ENCODE measurements at regions not wholly inside any gene's neighbourhood (a gene's known extent, or its start where the extent isn't known, plus 50 kb on each side); places are given as distances from the start of the nearest gene placed in this dataset.
"Not testable (repeated sequence)": the region's sequence is repeated elsewhere in the genome, so short reads cannot be mapped to it uniquely, and the experiment has no call there.

DNA sequence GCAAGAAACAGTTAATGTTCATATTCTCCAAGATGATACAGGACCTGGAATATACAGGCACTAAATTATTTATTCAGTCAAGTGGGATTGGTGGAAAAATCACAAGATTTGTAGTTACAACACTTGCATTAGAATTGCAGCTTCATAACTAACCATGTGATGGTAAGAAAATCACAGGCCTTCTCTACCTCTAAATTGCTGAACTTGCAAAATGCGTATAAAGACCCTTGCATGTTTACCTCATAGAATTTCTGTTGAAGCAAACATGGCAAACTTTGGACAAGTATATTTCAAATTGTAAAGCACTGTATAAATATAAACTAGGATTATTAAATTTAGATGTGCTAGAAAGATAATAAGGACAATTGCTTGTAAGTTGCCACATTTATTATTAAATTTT lies 215.1 kb downstream of the TMA16 start:
- Mint-ChIP-seq H3K9me3 (no peaks in the 10 kb centered on the region), H3K27me3 (ENCODE audit: low read depth in 3 of 3) (peaks cover 0 to 2% (median 2%) of the 10 kb centered on the region in 3 donors), H3K4me3 (no peak overlapping the region), H3K4me1 (no peaks in the 10 kb centered on the region), H3K27ac (no peak overlapping the region), H3K36me3 (no peaks in the 10 kb centered on the region)
- H3K36me3 ChIP-seq (replicated peaks in 1 of 2; ENCODE audit: control insufficient read depth in 1 of 2, insufficient read depth in 2 of 2, low read length in 2 of 2) = no peaks in the 10 kb centered on the region
- intact Hi-C loops (cut with micrococcal nuclease) = no loop called here
- H3K4me1 ChIP-seq (ENCODE audit: control insufficient read depth in 1 of 2, insufficient read depth in 2 of 2, low read length in 2 of 2) = no peaks in the 10 kb centered on the region
- TF ChIP-seq CTCF (IDR thresholded peaks at IDR 0.05) = no peak
- no peak for DNase-seq
- H4K20me1 ChIP-seq (ENCODE audit: insufficient read depth, low read length) = no peaks in the 10 kb centered on the region
- no peak overlapping the region for H3K4me3 ChIP-seq (replicated peaks in 1 of 3; ENCODE audit: low read depth in 2 of 3, low read length in 3 of 3)
- no peaks in the 10 kb centered on the region for H3K9me3 ChIP-seq (replicated peaks in 1 of 2; ENCODE audit: control insufficient read depth in 1 of 2, insufficient read depth in 1 of 2, low read length in 2 of 2)
- H3K4me2 ChIP-seq (replicated peaks; ENCODE audit: extremely low read depth, low read length, poor library complexity, severe bottlenecking) = no peak overlapping the region
- no peaks in the 10 kb centered on the region for H3K79me2 ChIP-seq (ENCODE audit: insufficient read depth, low read length)
- H2AFZ ChIP-seq (ENCODE audit: insufficient read depth, low read depth, low read length, poor library complexity, severe bottlenecking) = no peak overlapping the region
- no peaks in the 10 kb centered on the region for H3K27me3 ChIP-seq (ENCODE audit: control insufficient read depth in 2 of 2, insufficient read depth in 2 of 2, low read length in 2 of 2)
- H3K27ac ChIP-seq (ENCODE audit: low read depth in 1 of 2, low read length in 2 of 2) = no peak overlapping the region
- no CpG with 5 or more reads among the region's 1 CpG for WGBS (ENCODE audit: insufficient coverage)
- H3K9ac ChIP-seq (ENCODE audit: insufficient read depth, low read length, poor library complexity, severe bottlenecking) = no peak overlapping the region

GRCh38 chr4:163710158-163710557 lies 215.7 kb downstream of the TMA16 start:
- no peaks in the 10 kb centered on the region for H3K36me3 Mint-ChIP-seq
- no peak for TF ChIP-seq CTCF (IDR thresholded peaks at IDR 0.05)
- WGBS (ENCODE audit: insufficient coverage) = no CpG with 5 or more reads among the region's 2 CpGs

DNA sequence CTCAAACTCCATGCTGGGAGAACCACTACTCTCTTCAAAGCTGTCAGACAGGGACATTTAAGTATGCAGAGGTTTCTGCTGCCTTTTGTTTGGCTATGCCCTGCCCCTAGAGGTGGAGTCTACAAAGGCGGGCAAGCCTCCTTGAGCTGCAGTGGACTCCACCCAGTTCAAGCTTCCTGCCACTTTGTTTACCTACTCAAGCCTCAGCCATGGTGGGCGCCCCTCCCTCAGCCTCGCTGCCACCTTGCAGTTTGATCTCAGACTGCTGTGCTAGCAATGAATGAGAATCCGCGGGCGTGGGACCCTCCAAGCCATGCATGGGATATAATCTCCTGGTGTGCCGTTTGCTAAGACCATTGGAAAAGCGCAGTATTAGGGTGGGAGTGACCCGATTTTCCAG lies 230.0 kb downstream of the TMA16 start:
- H3K4me1 ChIP-seq (ENCODE audit: control insufficient read depth in 1 of 2, insufficient read depth in 2 of 2, low read length in 2 of 2); H3K4me1 Mint-ChIP-seq; H3K4me2 ChIP-seq (replicated peaks; ENCODE audit: extremely low read depth, low read length, poor library complexity, severe bottlenecking); H3K27me3 Mint-ChIP-seq (ENCODE audit: low read depth in 3 of 3); H3K27ac Mint-ChIP-seq; H3K36me3 Mint-ChIP-seq; H3K9ac ChIP-seq (ENCODE audit: insufficient read depth, low read length, poor library complexity, severe bottlenecking); H3K27me3 ChIP-seq (ENCODE audit: control insufficient read depth in 2 of 2, insufficient read depth in 2 of 2, low read length in 2 of 2); H3K36me3 ChIP-seq (replicated peaks in 1 of 2; ENCODE audit: control insufficient read depth in 1 of 2, insufficient read depth in 2 of 2, low read length in 2 of 2); H3K4me3 ChIP-seq (replicated peaks in 1 of 3; ENCODE audit: low read depth in 2 of 3, low read length in 3 of 3); DNase-seq; H2AFZ ChIP-seq (ENCODE audit: insufficient read depth, low read depth, low read length, poor library complexity, severe bottlenecking); H3K4me3 Mint-ChIP-seq; H3K79me2 ChIP-seq (ENCODE audit: insufficient read depth, low read length); H4K20me1 ChIP-seq (ENCODE audit: insufficient read depth, low read length); H3K27ac ChIP-seq (ENCODE audit: low read depth in 1 of 2, low read length in 2 of 2); intact Hi-C loops (cut with micrococcal nuclease): not testable (repeated sequence)
- H3K9me3 Mint-ChIP-seq = peaks cover 5 to 26% (median 13%) of the 10 kb centered on the region in 7 donors
- peaks cover 0 to 15% of the 10 kb centered on the region in 2 donors for H3K9me3 ChIP-seq (replicated peaks in 1 of 2; ENCODE audit: control insufficient read depth in 1 of 2, insufficient read depth in 1 of 2, low read length in 2 of 2)
- WGBS (ENCODE audit: insufficient coverage) = 100% methylated on average over 2 of the region's 9 CpGs

More at GRCh38 chr4:163710158-163710557, 215.7 kb downstream of the TMA16 start:
- Mint-ChIP-seq H3K9me3 (no peaks in the 10 kb centered on the region), H3K4me3 (no peak overlapping the region), H3K4me1 (no peaks in the 10 kb centered on the region), H3K27ac (no peak overlapping the region), H3K27me3 (ENCODE audit: low read depth in 3 of 3) (peaks cover 0 to 2% (median 0%) of the 10 kb centered on the region in 3 donors)
- Histone ChIP-seq H3K4me3 (replicated peaks in 1 of 3; ENCODE audit: low read depth in 2 of 3, low read length in 3 of 3) (no peak overlapping the region), H3K4me2 (replicated peaks; ENCODE audit: extremely low read depth, low read length, poor library complexity, severe bottlenecking) (no peak overlapping the region), H4K20me1 (ENCODE audit: insufficient read depth, low read length) (no peaks in the 10 kb centered on the region), H3K27me3 (ENCODE audit: control insufficient read depth in 2 of 2, insufficient read depth in 2 of 2, low read length in 2 of 2) (no peaks in the 10 kb centered on the region), H3K4me1 (ENCODE audit: control insufficient read depth in 1 of 2, insufficient read depth in 2 of 2, low read length in 2 of 2) (no peaks in the 10 kb centered on the region), H3K27ac (ENCODE audit: low read depth in 1 of 2, low read length in 2 of 2) (no peak overlapping the region), H3K9me3 (replicated peaks in 1 of 2; ENCODE audit: control insufficient read depth in 1 of 2, insufficient read depth in 1 of 2, low read length in 2 of 2) (no peaks in the 10 kb centered on the region), H3K36me3 (replicated peaks in 1 of 2; ENCODE audit: control insufficient read depth in 1 of 2, insufficient read depth in 2 of 2, low read length in 2 of 2) (no peaks in the 10 kb centered on the region), H2AFZ (ENCODE audit: insufficient read depth, low read depth, low read length, poor library complexity, severe bottlenecking) (no peak overlapping the region), H3K9ac (ENCODE audit: insufficient read depth, low read length, poor library complexity, severe bottlenecking) (no peak overlapping the region), H3K79me2 (ENCODE audit: insufficient read depth, low read length) (no peaks in the 10 kb centered on the region)
- DNase-seq = no peak
- intact Hi-C loops (cut with micrococcal nuclease) = no loop called here

All from CD14-positive monocyte (primary cell).